HL-60 (cell line): ENCODE measurements at regions not wholly inside any gene's neighbourhood (a gene's known extent, or its start where the extent isn't known, plus 50 kb on each side); places are given as distances from the start of the nearest gene placed in this dataset.

ENCODE experiments used
- DNase-seq, 2 experiments: peaks; one replicate each; pipeline ENCODE4 v3.0.0-alpha.2; 2010 to 2020; ENCODE audit warnings: low read depth in 1 of 2, low spot score in 1 of 2
- H3K27ac ChIP-seq: fragments of 250-450 bp; sonication (Bioruptor Pico); replicated peaks from 2 replicates; pipeline ENCODE4 v1.5.1; 2020; ENCODE audit warnings: mild to moderate bottlenecking, moderate library complexity
- H3K27me3 ChIP-seq: fragments of 250-450 bp; sonication (Bioruptor Pico); 2 replicates; pipeline ENCODE4 v1.5.1; 2021; ENCODE audit warnings: mild to moderate bottlenecking, moderate library complexity; ENCODE audit not compliant: insufficient read depth, poor library complexity, severe bottlenecking
- H3K4me3 ChIP-seq: replicated peaks from 2 replicates; pipeline ENCODE4 v1.5.1; 2011; ENCODE audit warnings: mild to moderate bottlenecking, control low read depth, low read length; ENCODE audit not compliant: insufficient read depth
- GABPA ChIP-seq: IDR thresholded peaks from 2 replicates; pipeline ENCODE4 v1.6.1; 2012; ENCODE audit warnings: low read depth
- POLR2AphosphoS5 ChIP-seq: IDR thresholded peaks from 2 replicates; pipeline ENCODE4 v1.6.1; 2012; ENCODE audit warnings: low read depth
- REST ChIP-seq: IDR thresholded peaks from 2 replicates; pipeline ENCODE4 v1.6.1; 2012; ENCODE audit warnings: low read depth; ENCODE audit not compliant: insufficient replicate concordance
- SPI1 ChIP-seq: IDR thresholded peaks from 2 replicates; pipeline ENCODE4 v1.6.1; 2012; ENCODE audit warnings: low read depth, mild to moderate bottlenecking, borderline replicate concordance
- TF ChIP-seq, protein P1 (sequence below): IDR thresholded peaks from one replicate; pipeline ENCODE4 v1.5.1; 2011; ENCODE audit warnings: low read length, control low read depth, inconsistent platforms; ENCODE audit not compliant: insufficient read depth

DNA sequence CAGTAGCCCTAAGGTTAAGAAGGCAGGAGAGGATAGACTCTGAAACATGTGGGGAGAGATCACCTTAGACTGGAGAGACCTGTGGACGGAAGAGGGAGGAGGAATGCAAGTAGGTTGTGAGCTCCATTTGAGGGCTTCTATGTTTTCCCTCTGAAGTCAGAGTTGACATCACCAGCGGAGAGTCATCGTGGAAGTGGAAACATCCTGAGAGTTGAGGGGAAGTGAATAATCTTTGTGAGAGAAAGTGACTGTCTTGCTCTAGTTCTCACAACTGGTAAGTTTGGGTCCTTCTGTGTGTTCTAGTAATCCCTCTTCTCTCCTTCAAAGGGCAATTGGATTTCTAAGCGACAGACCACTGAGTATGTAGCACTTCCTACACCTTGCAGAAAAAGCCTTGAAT lies 103.6 kb upstream of the CCND2 start:
- Histone ChIP-seq H3K4me3 (no peak overlapping the region), H3K27me3 (no peaks in the 10 kb centered on the region), H3K27ac (no peak overlapping the region)
- peak; percentile 29; the same call in 1 of the 2 replicates for TF ChIP-seq SPI1
- TF ChIP-seq, protein P1, sequence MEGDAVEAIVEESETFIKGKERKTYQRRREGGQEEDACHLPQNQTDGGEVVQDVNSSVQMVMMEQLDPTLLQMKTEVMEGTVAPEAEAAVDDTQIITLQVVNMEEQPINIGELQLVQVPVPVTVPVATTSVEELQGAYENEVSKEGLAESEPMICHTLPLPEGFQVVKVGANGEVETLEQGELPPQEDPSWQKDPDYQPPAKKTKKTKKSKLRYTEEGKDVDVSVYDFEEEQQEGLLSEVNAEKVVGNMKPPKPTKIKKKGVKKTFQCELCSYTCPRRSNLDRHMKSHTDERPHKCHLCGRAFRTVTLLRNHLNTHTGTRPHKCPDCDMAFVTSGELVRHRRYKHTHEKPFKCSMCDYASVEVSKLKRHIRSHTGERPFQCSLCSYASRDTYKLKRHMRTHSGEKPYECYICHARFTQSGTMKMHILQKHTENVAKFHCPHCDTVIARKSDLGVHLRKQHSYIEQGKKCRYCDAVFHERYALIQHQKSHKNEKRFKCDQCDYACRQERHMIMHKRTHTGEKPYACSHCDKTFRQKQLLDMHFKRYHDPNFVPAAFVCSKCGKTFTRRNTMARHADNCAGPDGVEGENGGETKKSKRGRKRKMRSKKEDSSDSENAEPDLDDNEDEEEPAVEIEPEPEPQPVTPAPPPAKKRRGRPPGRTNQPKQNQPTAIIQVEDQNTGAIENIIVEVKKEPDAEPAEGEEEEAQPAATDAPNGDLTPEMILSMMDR, result no peak
- no peak for DNase-seq

GRCh38 chr12:4169531-4169930 lies 104.0 kb upstream of the CCND2 start:
- Histone ChIP-seq H3K27me3 (no peaks in the 10 kb centered on the region), H3K4me3 (no peak overlapping the region), H3K27ac (no peak overlapping the region)
- DNase-seq, result no peak
- no peak for TF ChIP-seq SPI1
- TF ChIP-seq REST, result peak; percentile 38

GRCh38 chr12:4168036-4168435 lies 105.5 kb upstream of the CCND2 start:
- no peak for DNase-seq
- Histone ChIP-seq H3K27me3 (no peaks in the 10 kb centered on the region), H3K4me3 (no peak overlapping the region)

DNA sequence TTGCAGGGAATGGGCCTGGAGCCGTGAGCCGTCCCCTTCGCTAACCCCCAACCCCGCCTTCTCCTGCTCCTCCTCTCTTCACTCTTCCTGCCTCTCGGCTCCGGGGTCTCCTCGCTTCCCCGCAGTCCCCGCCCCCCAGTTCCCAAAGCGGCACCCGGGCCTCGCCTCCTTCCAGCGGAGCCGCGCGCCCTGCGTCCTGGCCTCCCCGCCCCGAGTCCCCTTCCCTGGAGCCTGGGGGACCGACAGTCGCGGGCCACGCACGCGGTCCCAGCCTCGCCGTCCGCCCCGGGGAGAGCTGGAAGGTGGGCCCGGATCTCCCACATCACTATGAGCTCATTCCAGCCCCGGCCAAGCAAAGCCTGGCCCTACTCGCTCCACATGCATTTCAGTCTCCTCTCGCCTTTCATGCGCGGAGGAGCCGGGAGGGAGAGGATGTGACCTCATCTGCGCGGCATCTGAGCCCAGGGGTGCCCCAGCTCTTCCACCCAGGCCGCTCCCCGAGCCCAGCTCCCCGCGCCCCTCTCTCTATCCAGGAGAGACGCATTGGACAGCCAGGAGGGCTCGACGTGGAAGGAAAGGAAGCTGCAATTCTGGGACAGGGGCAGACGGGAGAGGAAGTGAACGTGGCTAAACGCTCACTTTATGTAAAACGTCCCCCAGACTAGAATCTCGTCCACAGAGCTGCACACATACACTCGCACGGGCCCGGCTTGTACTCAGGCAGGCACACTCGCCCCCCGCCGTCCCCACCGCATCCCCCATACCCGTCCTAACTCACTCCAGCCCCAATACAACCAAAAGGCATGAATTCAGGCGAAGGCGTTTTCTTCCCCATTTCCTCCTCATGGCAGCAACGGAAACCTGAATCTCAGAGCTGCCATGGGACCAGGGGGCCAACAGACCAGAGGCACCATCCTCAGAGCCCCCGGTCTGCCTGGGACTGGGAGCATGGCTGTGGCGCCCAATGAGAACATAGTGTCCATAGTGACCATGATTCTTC lies 108.7 kb upstream of the CCND2 start:
- Histone ChIP-seq H3K27ac (peak overlapping the region; percentile 35), H3K4me3 (no peak overlapping the region; the same call in 1 of the 2 replicates), H3K27me3 (no peaks in the 10 kb centered on the region)
- DNase-seq, result peak in 1 of 2 experiments; percentile 21
- TF ChIP-seq SPI1, result peak; percentile 66
- no peak for TF ChIP-seq POLR2AphosphoS5

More at GRCh38 chr12:4168036-4168435, 105.5 kb upstream of the CCND2 start:
- no peak for TF ChIP-seq POLR2AphosphoS5
- no peak for TF ChIP-seq GABPA
- no peak for TF ChIP-seq SPI1
- TF ChIP-seq, protein P1, result no peak
- H3K27ac ChIP-seq, result no peak overlapping the region

- no peak for DNase-seq
- TF ChIP-seq POLR2AphosphoS5 (no peak), SPI1 (no peak), GABPA (no peak), REST (no peak)
- TF ChIP-seq, protein P1, result no peak
- Histone ChIP-seq H3K27ac (no peak overlapping the region), H3K27me3 (no peaks in the 10 kb centered on the region), H3K4me3 (no peak overlapping the region)
Observed at GRCh38 chr12:4164188-4164558, 109.4 kb upstream of the CCND2 start.
